Loucy (cell line): ENCODE measurements at regions not wholly inside any gene's neighbourhood (a gene's known extent, or its start where the extent isn't known, plus 50 kb on each side); places are given as distances from the start of the nearest gene placed in this dataset.

Experiments
- EZH2phosphoT487 ChIP-seq: fragments of 200-600 bp; IDR thresholded peaks from 2 replicates; pipeline ENCODE4 v1.6.1; 2018; ENCODE audit warnings: antibody characterized with exemption, mild to moderate bottlenecking, moderate library complexity, borderline replicate concordance
- TF ChIP-seq, protein P1 (sequence below): fragments of 200-600 bp; sonication (generic); conservative IDR thresholded peaks from 2 replicates; pipeline ENCODE4 v1.5.1; 2014; ENCODE audit warnings: mild to moderate bottlenecking, antibody characterized with exemption, low read length

DNA sequence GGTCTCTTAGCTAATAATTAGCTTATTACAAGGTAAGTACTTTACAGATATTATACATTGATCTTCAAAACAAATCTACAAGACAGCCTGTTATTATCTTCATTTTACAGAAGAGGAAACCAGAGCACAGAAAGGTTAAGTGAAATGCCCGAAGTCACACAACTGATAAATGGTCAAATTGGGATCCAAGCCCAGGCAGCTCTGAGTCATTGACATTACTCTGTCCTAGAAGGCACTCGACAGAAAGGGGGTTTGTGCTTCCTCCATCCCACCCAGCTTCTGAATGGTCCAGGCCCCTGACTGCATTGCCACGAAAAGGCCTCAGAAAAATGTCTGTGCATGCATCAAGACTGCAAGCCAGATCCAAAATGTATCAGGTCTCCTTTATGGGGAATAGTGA lies 81.3 kb upstream of the ZNF438 start:
- TF ChIP-seq, protein P1, sequence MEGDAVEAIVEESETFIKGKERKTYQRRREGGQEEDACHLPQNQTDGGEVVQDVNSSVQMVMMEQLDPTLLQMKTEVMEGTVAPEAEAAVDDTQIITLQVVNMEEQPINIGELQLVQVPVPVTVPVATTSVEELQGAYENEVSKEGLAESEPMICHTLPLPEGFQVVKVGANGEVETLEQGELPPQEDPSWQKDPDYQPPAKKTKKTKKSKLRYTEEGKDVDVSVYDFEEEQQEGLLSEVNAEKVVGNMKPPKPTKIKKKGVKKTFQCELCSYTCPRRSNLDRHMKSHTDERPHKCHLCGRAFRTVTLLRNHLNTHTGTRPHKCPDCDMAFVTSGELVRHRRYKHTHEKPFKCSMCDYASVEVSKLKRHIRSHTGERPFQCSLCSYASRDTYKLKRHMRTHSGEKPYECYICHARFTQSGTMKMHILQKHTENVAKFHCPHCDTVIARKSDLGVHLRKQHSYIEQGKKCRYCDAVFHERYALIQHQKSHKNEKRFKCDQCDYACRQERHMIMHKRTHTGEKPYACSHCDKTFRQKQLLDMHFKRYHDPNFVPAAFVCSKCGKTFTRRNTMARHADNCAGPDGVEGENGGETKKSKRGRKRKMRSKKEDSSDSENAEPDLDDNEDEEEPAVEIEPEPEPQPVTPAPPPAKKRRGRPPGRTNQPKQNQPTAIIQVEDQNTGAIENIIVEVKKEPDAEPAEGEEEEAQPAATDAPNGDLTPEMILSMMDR: no peak
- TF ChIP-seq EZH2phosphoT487: no peak
